ENCODE measurements at regions not wholly inside any gene's neighbourhood (a gene's known extent, or its start where the extent isn't known, plus 50 kb on each side); places are given as distances from the start of the nearest gene placed in this dataset.

DNA sequence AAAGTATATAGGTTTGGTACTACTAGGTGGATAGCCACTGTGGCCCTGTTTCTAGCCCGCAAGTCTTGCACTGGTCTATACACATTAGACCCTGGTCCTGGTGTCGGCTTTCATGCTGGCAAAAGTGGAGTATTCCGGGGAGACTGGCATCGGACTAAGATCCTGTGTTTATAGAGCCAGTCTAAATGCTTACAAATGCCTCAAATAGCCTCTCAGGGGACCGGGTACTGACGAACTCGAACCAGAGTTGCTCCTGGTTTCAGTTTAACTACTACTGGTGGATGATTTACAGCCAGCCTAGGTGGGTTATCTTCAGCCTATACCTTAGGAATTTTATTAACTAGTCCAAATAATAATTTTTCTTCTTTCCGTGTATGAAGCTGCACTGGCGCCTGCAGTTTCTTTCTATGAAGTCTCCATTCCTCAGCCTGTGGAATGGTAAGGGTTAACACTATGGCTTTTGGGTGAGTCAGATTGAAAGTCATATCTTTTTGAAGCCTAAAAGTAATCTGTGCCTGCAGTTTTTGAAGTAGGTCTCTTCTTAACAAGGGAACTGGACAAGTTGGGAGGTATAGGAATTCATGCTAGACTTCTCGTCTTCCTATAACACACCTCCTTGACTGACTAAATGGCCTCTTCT, 51.3 kb downstream of the OR10H4 start:
- no peak overlapping the region for H3K9ac ChIP-seq (ENCODE audit: low read depth in 1 of 2, low read length in 2 of 2)
- peaks cover 14 to 15% of the 10 kb centered on the region in 2 donors for H3K4me1 ChIP-seq (ENCODE audit: control insufficient read depth in 1 of 2, insufficient read depth in 2 of 2, low read length in 2 of 2)
- H3K36me3 ChIP-seq (ENCODE audit: control insufficient read depth in 1 of 2, insufficient read depth in 2 of 2, low read length in 2 of 2): no peaks in the 10 kb centered on the region
- H3K27ac ChIP-seq (ENCODE audit: low read depth, low read length): no peak overlapping the region
- H3K27me3 ChIP-seq (ENCODE audit: control insufficient read depth in 1 of 2, insufficient read depth in 2 of 2, low read length in 2 of 2): no peaks in the 10 kb centered on the region
- no peak overlapping the region for H3K4me3 ChIP-seq (ENCODE audit: low read depth in 1 of 2, low read length in 2 of 2)
- H3K9me3 ChIP-seq (ENCODE audit: control insufficient read depth in 1 of 2, low read length in 2 of 2): peaks cover 0 to 7% of the 10 kb centered on the region in 2 donors

DNA sequence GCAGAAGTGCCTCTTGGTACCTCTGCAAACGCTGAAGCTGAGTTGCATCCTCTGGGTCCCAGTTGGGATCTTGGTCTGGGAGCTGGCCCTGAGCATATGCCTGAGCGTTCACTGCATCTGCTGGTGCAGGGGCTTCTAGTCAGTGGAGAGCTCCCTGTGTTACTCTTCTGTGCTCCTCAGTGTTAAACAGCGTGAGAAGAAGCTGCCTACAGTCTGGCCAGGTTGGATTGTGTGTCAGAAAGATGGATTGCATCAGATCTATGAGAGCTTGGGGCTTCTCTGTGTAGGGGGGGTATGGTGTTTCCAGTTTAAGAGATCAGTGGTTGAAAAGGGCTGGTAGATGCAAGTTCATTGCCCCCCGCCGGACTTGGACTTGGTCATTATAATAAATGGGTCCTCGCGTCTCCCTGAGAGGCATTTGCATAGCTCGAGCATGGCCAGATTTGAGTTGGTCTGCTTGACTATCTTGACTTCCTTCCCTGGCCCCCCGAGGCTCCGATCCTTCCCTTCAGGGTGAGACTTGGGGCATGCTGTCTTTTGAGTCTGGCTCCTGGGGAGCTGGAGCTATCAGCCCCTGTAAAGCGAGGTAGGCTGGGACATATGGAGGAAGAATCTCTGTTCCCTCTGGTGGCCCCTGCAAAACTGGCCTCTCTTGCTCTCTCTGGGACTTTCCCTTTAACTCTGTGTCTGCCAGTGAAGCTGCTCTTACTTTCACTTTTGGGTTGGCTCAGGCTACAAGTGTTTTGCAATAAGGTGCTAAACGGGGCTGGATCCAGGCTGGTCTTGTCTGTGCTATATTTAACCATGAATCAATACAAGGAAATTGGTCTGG, 52.9 kb downstream of the OR10H4 start:
- H3K27ac ChIP-seq (ENCODE audit: low read depth, low read length): no peak overlapping the region
- H3K9ac ChIP-seq (ENCODE audit: low read depth in 1 of 2, low read length in 2 of 2): peak overlapping the region; percentile 44 to 66
- H3K4me3 ChIP-seq (ENCODE audit: low read depth in 1 of 2, low read length in 2 of 2): peak overlapping the region; percentile 62 to 79
- H3K27me3 ChIP-seq (ENCODE audit: control insufficient read depth in 1 of 2, insufficient read depth in 2 of 2, low read length in 2 of 2): no peaks in the 10 kb centered on the region
- H3K4me1 ChIP-seq (ENCODE audit: control insufficient read depth in 1 of 2, insufficient read depth in 2 of 2, low read length in 2 of 2): peaks cover 14 to 15% of the 10 kb centered on the region in 2 donors
- no peaks in the 10 kb centered on the region for H3K36me3 ChIP-seq (ENCODE audit: control insufficient read depth in 1 of 2, insufficient read depth in 2 of 2, low read length in 2 of 2)
- H3K9me3 ChIP-seq (ENCODE audit: control insufficient read depth in 1 of 2, low read length in 2 of 2): no peaks in the 10 kb centered on the region

DNA sequence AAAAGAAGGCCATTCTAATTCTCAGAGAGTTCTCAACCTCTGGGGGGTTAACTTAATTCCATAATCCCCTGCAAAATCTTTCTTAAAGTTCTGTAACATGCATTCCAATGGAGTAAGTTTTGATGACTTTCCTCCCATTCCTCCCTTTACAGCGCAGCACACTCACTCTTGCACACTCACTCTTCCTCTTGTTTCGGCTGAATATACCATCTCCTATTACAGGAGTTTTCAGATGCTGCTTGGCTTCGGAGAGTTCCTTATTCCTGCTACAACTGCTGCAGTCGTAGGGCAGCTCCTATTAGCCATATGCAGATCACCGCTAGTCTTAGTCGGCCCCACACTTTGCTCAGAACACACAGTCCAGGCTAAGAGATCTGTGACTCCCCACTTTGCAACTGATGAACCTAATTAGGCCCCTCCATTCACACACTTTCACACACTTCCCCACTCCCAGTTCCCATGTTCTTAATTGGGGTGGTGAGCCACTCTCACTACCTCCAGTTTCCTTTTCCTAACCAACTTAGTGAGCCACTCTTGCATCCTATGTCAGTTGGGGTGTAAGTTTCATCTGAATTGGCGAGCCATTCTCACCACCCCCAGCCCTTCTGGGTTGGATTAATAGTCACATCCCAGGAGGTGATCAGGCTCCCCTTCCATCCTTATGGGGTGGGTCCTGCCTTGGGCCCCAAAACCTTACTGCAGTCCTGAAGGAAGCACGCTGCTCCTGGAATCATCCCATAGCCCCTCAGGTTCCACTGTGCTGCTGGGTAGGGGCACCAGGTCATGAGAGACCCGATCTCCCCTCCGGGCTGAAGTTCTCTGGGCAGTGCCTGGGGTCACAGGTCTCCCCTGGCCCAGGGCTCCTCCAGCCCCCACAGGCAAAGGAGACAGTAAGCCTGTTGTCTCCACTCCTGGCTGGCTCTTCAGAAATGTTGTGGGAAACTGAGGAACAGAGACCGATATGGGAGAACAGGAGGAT, 53.9 kb downstream of the OR10H4 start:
- no peaks in the 10 kb centered on the region for H3K9me3 ChIP-seq (ENCODE audit: control insufficient read depth in 1 of 2, low read length in 2 of 2)
- no peak overlapping the region for H3K27ac ChIP-seq (ENCODE audit: low read depth, low read length)
- H3K4me1 ChIP-seq (ENCODE audit: control insufficient read depth in 1 of 2, insufficient read depth in 2 of 2, low read length in 2 of 2): peaks cover 14 to 15% of the 10 kb centered on the region in 2 donors
- peak overlapping the region; percentile 44 to 66 for H3K9ac ChIP-seq (ENCODE audit: low read depth in 1 of 2, low read length in 2 of 2)
- peak overlapping the region; percentile 62 to 79 for H3K4me3 ChIP-seq (ENCODE audit: low read depth in 1 of 2, low read length in 2 of 2)
- no peaks in the 10 kb centered on the region for H3K27me3 ChIP-seq (ENCODE audit: control insufficient read depth in 1 of 2, insufficient read depth in 2 of 2, low read length in 2 of 2)
- no peaks in the 10 kb centered on the region for H3K36me3 ChIP-seq (ENCODE audit: control insufficient read depth in 1 of 2, insufficient read depth in 2 of 2, low read length in 2 of 2)

DNA sequence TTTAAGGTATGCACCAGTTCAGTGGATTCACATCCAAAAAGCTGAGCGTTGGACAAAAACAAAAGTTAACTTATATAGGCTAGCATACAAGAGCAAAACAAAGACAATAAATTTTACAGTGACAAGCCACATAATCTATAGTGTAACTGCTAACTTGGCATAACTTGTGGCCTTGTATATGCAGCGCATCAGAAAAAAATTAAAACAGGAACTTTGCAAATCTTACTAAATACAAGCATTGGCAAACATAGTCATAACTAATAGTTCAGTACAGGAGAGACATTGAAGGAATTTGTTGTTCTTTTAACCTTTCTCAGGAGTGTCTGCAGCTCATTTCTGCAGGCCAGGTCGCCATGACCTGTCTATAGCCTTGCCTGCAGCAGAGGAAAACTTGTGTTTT, 54.6 kb downstream of the OR10H4 start:
- no peak overlapping the region for H3K9ac ChIP-seq (ENCODE audit: low read depth in 1 of 2, low read length in 2 of 2)
- peaks cover 14 to 15% of the 10 kb centered on the region in 2 donors for H3K4me1 ChIP-seq (ENCODE audit: control insufficient read depth in 1 of 2, insufficient read depth in 2 of 2, low read length in 2 of 2)
- H3K27ac ChIP-seq (ENCODE audit: low read depth, low read length): no peak overlapping the region
- H3K27me3 ChIP-seq (ENCODE audit: control insufficient read depth in 1 of 2, insufficient read depth in 2 of 2, low read length in 2 of 2): no peaks in the 10 kb centered on the region
- H3K36me3 ChIP-seq (ENCODE audit: control insufficient read depth in 1 of 2, insufficient read depth in 2 of 2, low read length in 2 of 2): no peaks in the 10 kb centered on the region
- H3K9me3 ChIP-seq (ENCODE audit: control insufficient read depth in 1 of 2, low read length in 2 of 2): no peaks in the 10 kb centered on the region
- no peak overlapping the region for H3K4me3 ChIP-seq (ENCODE audit: low read depth in 1 of 2, low read length in 2 of 2)

DNA sequence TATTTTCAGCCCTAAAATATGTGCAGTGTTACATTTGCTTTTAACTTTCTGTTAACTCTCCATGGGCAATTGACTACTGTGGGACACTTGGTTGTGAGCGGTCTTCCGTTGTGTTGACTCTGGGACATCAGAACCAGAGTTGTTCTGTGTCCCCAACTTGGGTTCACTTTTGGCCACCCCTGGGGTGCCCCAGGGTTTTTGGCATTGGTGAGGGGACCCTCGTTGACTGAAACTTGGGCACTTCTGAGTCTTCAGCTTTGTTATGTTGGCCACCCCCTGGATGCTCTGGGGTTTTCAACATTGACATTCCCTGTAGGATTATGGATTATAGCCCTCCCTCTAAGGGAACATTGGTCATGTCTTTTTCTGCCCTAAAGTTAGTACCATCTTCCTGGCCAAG, 57.1 kb downstream of the OR10H4 start:
- H3K27ac ChIP-seq (ENCODE audit: low read depth, low read length): no peak overlapping the region
- no peaks in the 10 kb centered on the region for H3K36me3 ChIP-seq (ENCODE audit: control insufficient read depth in 1 of 2, insufficient read depth in 2 of 2, low read length in 2 of 2)
- H3K4me1 ChIP-seq (ENCODE audit: control insufficient read depth in 1 of 2, insufficient read depth in 2 of 2, low read length in 2 of 2): peaks cover 14 to 15% of the 10 kb centered on the region in 2 donors
- no peak overlapping the region for H3K9ac ChIP-seq (ENCODE audit: low read depth in 1 of 2, low read length in 2 of 2)
- H3K9me3 ChIP-seq (ENCODE audit: control insufficient read depth in 1 of 2, low read length in 2 of 2): no peaks in the 10 kb centered on the region
- no peak overlapping the region for H3K4me3 ChIP-seq (ENCODE audit: low read depth in 1 of 2, low read length in 2 of 2)
- H3K27me3 ChIP-seq (ENCODE audit: control insufficient read depth in 1 of 2, insufficient read depth in 2 of 2, low read length in 2 of 2): no peaks in the 10 kb centered on the region

DNA sequence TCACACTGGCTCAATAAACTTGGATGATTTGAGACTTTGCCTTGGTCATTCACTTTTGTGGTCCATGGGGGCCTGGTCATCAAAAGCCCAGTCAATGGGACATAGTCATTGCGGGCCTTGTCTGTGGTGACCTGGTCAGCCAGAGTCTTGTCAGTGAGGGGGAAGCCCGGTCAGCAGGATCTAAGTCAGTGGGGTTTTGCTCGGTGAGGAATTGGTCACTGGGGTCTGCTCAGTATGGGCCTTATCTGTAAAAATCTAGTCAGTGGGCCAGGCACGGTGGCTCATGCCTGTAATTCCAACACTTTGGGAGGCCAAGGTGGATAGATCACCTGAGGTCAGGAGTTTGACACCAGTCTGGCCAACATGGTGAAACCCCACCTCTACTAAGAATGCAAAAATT, 63.7 kb upstream of the TPM4 start:
- H3K27me3 ChIP-seq (ENCODE audit: control insufficient read depth in 1 of 2, insufficient read depth in 2 of 2, low read length in 2 of 2): no peaks in the 10 kb centered on the region
- H3K36me3 ChIP-seq (ENCODE audit: control insufficient read depth in 1 of 2, insufficient read depth in 2 of 2, low read length in 2 of 2): no peaks in the 10 kb centered on the region
- no peak overlapping the region for H3K27ac ChIP-seq (ENCODE audit: low read depth, low read length)
- H3K4me3 ChIP-seq (ENCODE audit: low read depth in 1 of 2, low read length in 2 of 2): no peak overlapping the region
- no peak overlapping the region for H3K9ac ChIP-seq (ENCODE audit: low read depth in 1 of 2, low read length in 2 of 2)
- H3K4me1 ChIP-seq (ENCODE audit: control insufficient read depth in 1 of 2, insufficient read depth in 2 of 2, low read length in 2 of 2): no peaks in the 10 kb centered on the region
- H3K9me3 ChIP-seq (ENCODE audit: control insufficient read depth in 1 of 2, low read length in 2 of 2): no peaks in the 10 kb centered on the region

DNA sequence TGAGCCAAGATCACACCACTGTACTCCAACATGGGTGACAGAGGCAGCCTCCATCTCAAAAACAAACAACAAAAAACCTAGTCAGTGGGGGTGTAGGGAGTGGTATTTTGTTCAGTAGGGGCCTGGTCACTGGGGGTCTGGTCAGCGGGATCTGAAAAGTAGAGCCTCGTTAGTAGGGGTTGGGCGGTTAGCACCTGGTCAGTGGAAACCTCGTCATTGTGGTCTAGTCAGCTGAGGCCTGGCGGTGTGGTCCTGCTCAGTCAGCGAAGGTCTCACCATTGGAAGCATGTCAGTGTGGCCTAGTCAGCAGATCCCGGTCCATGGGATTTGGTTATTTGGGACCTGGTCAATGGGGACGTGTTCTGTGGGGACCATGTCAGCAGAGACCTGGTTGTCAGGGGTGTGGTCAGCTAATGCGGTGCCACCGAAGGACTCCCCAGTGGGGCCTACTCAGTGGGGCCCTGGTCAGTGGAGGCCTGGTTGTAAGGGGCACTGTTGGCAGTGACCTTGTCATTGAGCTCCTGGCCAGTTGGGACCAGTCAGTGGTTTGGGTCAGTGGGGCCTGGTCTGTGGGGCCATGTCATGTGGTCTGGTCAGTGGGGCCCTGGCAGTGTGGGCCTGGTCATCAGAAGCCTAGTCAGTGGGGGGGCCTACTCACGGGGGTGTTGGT, 63.0 kb upstream of the TPM4 start:
- Histone ChIP-seq H3K36me3 (ENCODE audit: control insufficient read depth in 1 of 2, insufficient read depth in 2 of 2, low read length in 2 of 2) (no peaks in the 10 kb centered on the region), H3K27me3 (ENCODE audit: control insufficient read depth in 1 of 2, insufficient read depth in 2 of 2, low read length in 2 of 2) (no peaks in the 10 kb centered on the region), H3K9ac (ENCODE audit: low read depth in 1 of 2, low read length in 2 of 2) (no peak overlapping the region), H3K4me1 (ENCODE audit: control insufficient read depth in 1 of 2, insufficient read depth in 2 of 2, low read length in 2 of 2) (no peaks in the 10 kb centered on the region), H3K27ac (ENCODE audit: low read depth, low read length) (no peak overlapping the region), H3K9me3 (ENCODE audit: control insufficient read depth in 1 of 2, low read length in 2 of 2) (no peaks in the 10 kb centered on the region), H3K4me3 (ENCODE audit: low read depth in 1 of 2, low read length in 2 of 2) (no peak overlapping the region)

DNA sequence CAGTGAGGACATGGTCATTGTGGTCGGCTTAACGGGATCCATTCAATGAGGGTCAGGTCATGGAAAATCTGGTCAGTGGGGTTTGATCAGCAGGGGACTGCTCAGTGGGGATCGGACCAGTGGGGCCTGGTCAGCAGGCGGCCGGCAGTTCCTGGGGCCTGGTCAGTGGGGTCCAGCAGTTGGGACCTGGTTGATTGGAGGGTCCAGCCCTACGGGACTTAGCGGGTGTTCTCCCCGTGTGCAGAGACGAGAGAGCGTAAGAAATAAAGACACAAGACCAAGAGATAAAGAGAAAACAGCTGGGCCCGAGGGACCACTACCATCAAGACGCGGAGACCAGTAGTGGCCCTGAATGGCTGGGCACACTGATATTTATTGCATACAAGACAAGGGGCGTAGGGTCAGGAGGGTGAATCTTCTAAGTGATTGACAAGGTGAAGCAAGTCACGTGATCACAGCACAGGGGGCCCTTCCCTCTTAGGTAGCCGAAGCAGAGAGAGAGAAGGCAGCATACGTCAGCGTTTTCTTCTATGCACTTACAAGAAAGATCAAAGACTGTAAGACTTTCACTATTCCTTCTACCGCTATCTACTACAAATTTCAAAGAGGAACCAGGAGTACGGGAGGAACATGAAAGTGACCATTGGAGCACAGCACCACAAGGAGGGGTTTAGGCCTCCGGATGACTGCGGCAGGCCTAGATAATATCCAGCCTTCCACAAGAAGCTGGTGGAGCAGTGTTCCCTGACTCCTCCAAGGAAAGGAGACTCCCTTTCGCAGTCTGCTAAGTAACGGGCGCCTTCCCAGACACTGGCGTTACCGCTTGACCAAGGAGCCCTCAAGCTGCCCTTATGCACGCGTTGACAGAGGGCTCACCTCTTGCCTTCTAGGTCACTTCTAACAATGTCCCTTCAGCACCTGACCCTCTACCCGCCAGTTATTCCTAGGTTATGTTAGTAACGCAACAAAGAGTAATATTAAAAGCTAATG, 62.1 kb upstream of the TPM4 start:
- Histone ChIP-seq H3K27ac (ENCODE audit: low read depth, low read length) (no peak overlapping the region), H3K4me3 (ENCODE audit: low read depth in 1 of 2, low read length in 2 of 2) (no peak overlapping the region), H3K9ac (ENCODE audit: low read depth in 1 of 2, low read length in 2 of 2) (no peak overlapping the region), H3K9me3 (ENCODE audit: control insufficient read depth in 1 of 2, low read length in 2 of 2) (no peaks in the 10 kb centered on the region), H3K4me1 (ENCODE audit: control insufficient read depth in 1 of 2, insufficient read depth in 2 of 2, low read length in 2 of 2) (no peaks in the 10 kb centered on the region), H3K27me3 (ENCODE audit: control insufficient read depth in 1 of 2, insufficient read depth in 2 of 2, low read length in 2 of 2) (no peaks in the 10 kb centered on the region), H3K36me3 (ENCODE audit: control insufficient read depth in 1 of 2, insufficient read depth in 2 of 2, low read length in 2 of 2) (no peaks in the 10 kb centered on the region)
